DND-41 (cell line): ENCODE measurements at regions not wholly inside any gene's neighbourhood (a gene's known extent, or its start where the extent isn't known, plus 50 kb on each side); places are given as distances from the start of the nearest gene placed in this dataset.

Experiments
- ATAC-seq: fragments of 200-7000 bp; cut with Tn5 transposase; 3 replicates; pipeline ENCODE4 v1.9.1; 2021; ENCODE audit warnings: low read depth; ENCODE audit not compliant: insufficient read depth
- DNase-seq: peaks from one replicate; pipeline ENCODE4 v3.0.0-alpha.2; 2020
- H2AFZ ChIP-seq: 2 replicates; pipeline ENCODE4 v1.6.0; 2012; ENCODE audit warnings: low read depth, low read length
- H3K27ac ChIP-seq: 2 replicates; pipeline ENCODE4 v1.5.1; 2012; ENCODE audit warnings: low read length, inconsistent platforms
- H3K27me3 ChIP-seq: fragments of 200-600 bp; sonication (generic); 2 replicates; pipeline ENCODE4 v1.6.0; 2012; ENCODE audit warnings: low read length, mild to moderate bottlenecking, inconsistent platforms; ENCODE audit not compliant: insufficient read depth, poor library complexity
- H3K36me3 ChIP-seq: 2 replicates; pipeline ENCODE4 v1.5.1; 2012; ENCODE audit warnings: low read length, inconsistent platforms; ENCODE audit not compliant: insufficient read depth
- H3K4me1 ChIP-seq: 2 replicates; pipeline ENCODE4 v1.5.1; 2012; ENCODE audit warnings: mild to moderate bottlenecking, low read length; ENCODE audit not compliant: insufficient read depth
- H3K4me2 ChIP-seq: 2 replicates; pipeline ENCODE4 v1.6.0; 2012; ENCODE audit warnings: mild to moderate bottlenecking, moderate library complexity, low read length, inconsistent platforms; ENCODE audit not compliant: insufficient read depth
- H3K4me3 ChIP-seq, 2 experiments: fragments of 200-600 bp in 1 of 2; shearing (Covaris generic) in 1 of 2; 2 replicates each; pipeline ENCODE4 v1.5.1; 2012 to 2016; ENCODE audit warnings: inconsistent platforms in 2 of 2, low read length in 2 of 2, mild to moderate bottlenecking in 2 of 2, low read depth in 1 of 2, moderate library complexity in 1 of 2
- H3K79me2 ChIP-seq: 2 replicates; pipeline ENCODE4 v1.6.0; 2012; ENCODE audit warnings: low read length, inconsistent platforms; ENCODE audit not compliant: insufficient read depth
- H3K9ac ChIP-seq: 2 replicates; pipeline ENCODE4 v1.6.0; 2012; ENCODE audit warnings: low read depth, mild to moderate bottlenecking, inconsistent platforms, low read length, moderate library complexity
- H3K9me3 ChIP-seq: 2 replicates; pipeline ENCODE4 v1.5.1; 2012; ENCODE audit warnings: low read length, moderate library complexity, mild to moderate bottlenecking, inconsistent platforms; ENCODE audit not compliant: insufficient read depth, severe bottlenecking
- H4K20me1 ChIP-seq: 2 replicates; pipeline ENCODE4 v1.6.0; 2012; ENCODE audit warnings: low read length; ENCODE audit not compliant: insufficient read depth
- EZH2 ChIP-seq: IDR thresholded peaks from 3 replicates; pipeline ENCODE4 v1.6.1; 2012; ENCODE audit warnings: borderline replicate concordance, low read depth, mild to moderate bottlenecking, moderate library complexity, low read length, inconsistent platforms; ENCODE audit not compliant: severe bottlenecking
- TF ChIP-seq, protein P1 (sequence below): IDR thresholded peaks from 2 replicates; pipeline ENCODE4 v1.5.1; 2012; ENCODE audit warnings: borderline replicate concordance, low read length, moderate library complexity, mild to moderate bottlenecking; ENCODE audit not compliant: poor library complexity, severe bottlenecking; ENCODE audit errors: extremely low read depth

DNA sequence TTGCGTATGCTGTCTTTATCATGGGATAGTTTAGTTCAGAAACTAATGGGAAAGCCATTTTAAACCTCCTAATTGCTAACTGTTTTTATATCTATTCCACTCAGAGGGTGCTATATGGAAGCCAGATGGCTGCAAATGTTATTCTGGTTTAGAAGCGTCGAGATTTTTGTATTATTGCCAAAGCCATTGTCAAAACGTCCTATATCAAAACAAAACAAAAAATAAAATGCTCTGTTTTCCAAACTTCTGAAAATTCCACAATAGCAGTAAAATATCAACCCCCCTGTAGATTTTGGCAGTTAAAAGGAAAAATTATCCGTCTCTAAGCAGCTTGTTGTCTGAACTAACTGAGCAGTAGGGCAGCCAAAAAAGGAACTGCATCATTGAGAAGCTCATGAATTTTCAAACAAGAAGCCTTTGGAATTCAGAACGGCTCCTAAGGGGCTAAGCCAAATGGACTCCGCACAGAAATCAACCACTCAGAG is 195.4 kb upstream of the CWC22 start:
- Histone ChIP-seq H3K9me3 (no peaks in the 10 kb centered on the region), H3K36me3 (no peaks in the 10 kb centered on the region), H3K9ac (no peak overlapping the region), H2AFZ (no peak overlapping the region), H3K4me3 (no peak overlapping the region), H3K27me3 (peaks cover 8% of the 10 kb centered on the region), H3K79me2 (no peaks in the 10 kb centered on the region), H3K4me2 (no peak overlapping the region), H3K4me1 (no peaks in the 10 kb centered on the region), H3K27ac (no peak overlapping the region), H4K20me1 (no peaks in the 10 kb centered on the region)
- TF ChIP-seq, protein P1, sequence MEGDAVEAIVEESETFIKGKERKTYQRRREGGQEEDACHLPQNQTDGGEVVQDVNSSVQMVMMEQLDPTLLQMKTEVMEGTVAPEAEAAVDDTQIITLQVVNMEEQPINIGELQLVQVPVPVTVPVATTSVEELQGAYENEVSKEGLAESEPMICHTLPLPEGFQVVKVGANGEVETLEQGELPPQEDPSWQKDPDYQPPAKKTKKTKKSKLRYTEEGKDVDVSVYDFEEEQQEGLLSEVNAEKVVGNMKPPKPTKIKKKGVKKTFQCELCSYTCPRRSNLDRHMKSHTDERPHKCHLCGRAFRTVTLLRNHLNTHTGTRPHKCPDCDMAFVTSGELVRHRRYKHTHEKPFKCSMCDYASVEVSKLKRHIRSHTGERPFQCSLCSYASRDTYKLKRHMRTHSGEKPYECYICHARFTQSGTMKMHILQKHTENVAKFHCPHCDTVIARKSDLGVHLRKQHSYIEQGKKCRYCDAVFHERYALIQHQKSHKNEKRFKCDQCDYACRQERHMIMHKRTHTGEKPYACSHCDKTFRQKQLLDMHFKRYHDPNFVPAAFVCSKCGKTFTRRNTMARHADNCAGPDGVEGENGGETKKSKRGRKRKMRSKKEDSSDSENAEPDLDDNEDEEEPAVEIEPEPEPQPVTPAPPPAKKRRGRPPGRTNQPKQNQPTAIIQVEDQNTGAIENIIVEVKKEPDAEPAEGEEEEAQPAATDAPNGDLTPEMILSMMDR: no peak
- TF ChIP-seq EZH2: no peak
- no peak for ATAC-seq
- no peak for DNase-seq

DNA sequence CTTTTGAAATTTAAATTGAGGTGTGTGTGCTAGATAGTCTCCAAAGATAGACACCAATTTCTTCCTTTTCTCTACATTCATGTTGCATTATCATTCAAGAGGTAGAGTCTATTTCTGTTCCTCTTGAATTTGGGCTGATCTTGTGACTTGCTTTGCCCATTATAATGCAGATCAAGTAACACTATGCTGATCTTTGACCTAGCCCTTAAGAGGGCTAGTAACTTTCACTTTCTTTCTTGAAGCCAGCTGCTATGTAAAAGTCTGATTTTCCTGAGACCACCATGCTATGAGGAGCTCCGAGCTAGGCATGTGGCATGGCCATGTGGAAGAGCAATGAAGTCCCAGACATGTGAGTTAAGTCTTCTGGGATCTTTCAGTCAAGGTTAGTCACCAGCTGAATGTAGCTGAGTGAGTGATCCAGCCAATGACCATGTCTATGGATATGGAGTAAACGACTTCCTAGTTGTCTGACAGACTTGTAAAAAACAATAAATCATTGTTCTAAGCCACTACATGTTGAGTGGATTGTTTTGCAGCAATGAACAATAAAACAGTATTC is 189.4 kb upstream of the CWC22 start:
- ATAC-seq (peak; percentile 81), DNase-seq (no peak)
- H3K9ac ChIP-seq: no peak overlapping the region
- no peaks in the 10 kb centered on the region for H3K9me3 ChIP-seq
- H2AFZ ChIP-seq: peak overlapping the region; percentile 42; the same call in 1 of the 2 replicates
- 0 out of 2 replicates have a peak, but pooled peaks cover 2% of the 10 kb centered on the region for H3K4me1 ChIP-seq
- no peak overlapping the region for H3K27ac ChIP-seq
- no peaks in the 10 kb centered on the region for H3K36me3 ChIP-seq
- peaks cover 3% of the 10 kb centered on the region for H3K27me3 ChIP-seq
- TF ChIP-seq EZH2: no peak
- TF ChIP-seq, protein P1: no peak
- H4K20me1 ChIP-seq: no peaks in the 10 kb centered on the region
- 0 out of 4 replicates have a peak overlapping the region, but pooled peaks of 1 of the 2 experiments have one; percentile 13 for H3K4me3 ChIP-seq
- H3K79me2 ChIP-seq: no peaks in the 10 kb centered on the region
- H3K4me2 ChIP-seq: peak overlapping the region; percentile 51; the same call in 1 of the 2 replicates

DNA sequence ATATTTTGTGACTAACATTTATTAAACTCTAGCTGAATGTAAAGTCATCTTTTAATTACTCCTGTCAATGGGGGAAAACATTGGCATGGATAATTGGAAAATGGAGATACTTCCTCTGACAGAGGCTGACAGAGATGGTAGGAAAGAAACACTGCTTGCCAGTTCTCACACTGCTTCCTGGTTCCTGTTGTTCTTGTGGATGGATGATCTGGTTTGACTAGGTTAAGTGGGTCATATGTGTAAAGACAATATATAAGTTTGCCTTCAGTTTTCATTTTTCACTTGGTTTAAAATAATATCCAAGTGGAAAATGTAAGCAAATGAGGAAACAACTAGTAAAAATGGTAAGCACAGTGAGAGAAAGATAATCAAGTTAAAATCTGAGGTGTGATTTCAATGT is 188.8 kb upstream of the CWC22 start:
- H3K4me1 ChIP-seq: 0 out of 2 replicates have a peak, but pooled peaks cover 2% of the 10 kb centered on the region
- no peaks in the 10 kb centered on the region for H3K36me3 ChIP-seq
- H3K79me2 ChIP-seq: no peaks in the 10 kb centered on the region
- peak overlapping the region; percentile 51; the same call in 1 of the 2 replicates for H3K4me2 ChIP-seq
- no peak overlapping the region for H2AFZ ChIP-seq
- H3K27me3 ChIP-seq: no peaks in the 10 kb centered on the region
- H3K4me3 ChIP-seq: no peak overlapping the region
- H4K20me1 ChIP-seq: no peaks in the 10 kb centered on the region
- no peak for TF ChIP-seq EZH2
- TF ChIP-seq, protein P1: no peak
- no peak overlapping the region for H3K27ac ChIP-seq
- no peak overlapping the region for H3K9ac ChIP-seq
- no peaks in the 10 kb centered on the region for H3K9me3 ChIP-seq
- no peak for DNase-seq
- ATAC-seq: no peak
